ENCODE measurements at regions not wholly inside any gene's neighbourhood (a gene's known extent, or its start where the extent isn't known, plus 50 kb on each side); places are given as distances from the start of the nearest gene placed in this dataset.

DNA sequence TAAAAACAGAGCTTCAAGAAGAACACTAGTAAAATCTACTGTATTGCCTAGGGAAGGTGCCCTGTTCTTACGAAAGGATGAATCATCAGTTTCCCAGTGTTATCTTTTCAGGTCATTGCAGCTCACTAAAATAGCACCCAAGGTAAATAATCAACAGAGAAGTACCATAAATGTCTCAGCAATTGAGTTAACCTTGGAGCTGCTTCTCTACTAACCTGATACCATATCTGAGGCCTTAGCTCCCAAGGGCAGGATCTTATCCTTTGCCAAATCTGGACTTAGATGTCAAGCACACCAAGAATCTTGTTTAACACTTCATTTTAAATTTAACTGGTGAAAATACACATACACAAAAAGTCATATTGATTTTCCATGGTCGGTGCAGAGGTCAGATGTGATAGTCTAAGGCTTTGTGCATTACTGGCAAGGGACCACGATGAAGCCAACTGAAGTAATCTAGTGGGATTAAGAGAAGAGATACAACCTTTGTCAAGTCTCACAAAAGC, 81.5 kb downstream of the EDN1 start:
- H3K4me3 ChIP-seq (ENCODE audit: low read length), result no peak overlapping the region
- DNase-seq (ENCODE audit: low read depth, low spot score), result no peak

DNA sequence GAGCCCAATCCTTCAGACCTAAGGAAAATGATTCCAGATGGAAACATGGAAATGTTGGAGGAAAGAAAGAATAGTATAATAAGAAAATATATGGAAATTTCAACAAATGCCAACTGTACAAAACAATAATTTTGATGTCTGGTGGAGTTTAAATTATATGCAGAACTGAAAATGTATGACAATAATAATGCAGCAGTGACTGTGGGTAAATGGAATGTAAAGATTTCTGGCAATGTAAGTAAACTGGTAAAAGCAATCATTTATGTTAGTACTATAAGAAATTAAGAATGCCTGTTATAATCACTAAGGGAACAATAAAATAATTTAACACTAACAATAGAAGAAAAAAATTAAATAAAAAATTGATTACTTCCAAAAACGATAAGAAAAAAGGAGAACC, 89.0 kb downstream of the EDN1 start:
- no peak for DNase-seq (ENCODE audit: low read depth, low spot score)
- H3K4me3 ChIP-seq (ENCODE audit: low read length), result no peak overlapping the region

GRCh38 chr6:12381587-12381986, 91.4 kb downstream of the EDN1 start:
- DNase-seq (ENCODE audit: low read depth, low spot score), result no peak
- H3K4me3 ChIP-seq (ENCODE audit: low read length), result no peak overlapping the region

GRCh38 chr6:12383448-12383847, 93.3 kb downstream of the EDN1 start:
- H3K4me3 ChIP-seq (ENCODE audit: low read length), result no peak overlapping the region
- no peak for DNase-seq (ENCODE audit: low read depth, low spot score)

- no peak overlapping the region for H3K4me3 ChIP-seq (ENCODE audit: low read length)
- DNase-seq (ENCODE audit: low read depth, low spot score), result no peak
Measured at GRCh38 chr6:12384357-12384912, 94.3 kb downstream of the EDN1 start.

DNA sequence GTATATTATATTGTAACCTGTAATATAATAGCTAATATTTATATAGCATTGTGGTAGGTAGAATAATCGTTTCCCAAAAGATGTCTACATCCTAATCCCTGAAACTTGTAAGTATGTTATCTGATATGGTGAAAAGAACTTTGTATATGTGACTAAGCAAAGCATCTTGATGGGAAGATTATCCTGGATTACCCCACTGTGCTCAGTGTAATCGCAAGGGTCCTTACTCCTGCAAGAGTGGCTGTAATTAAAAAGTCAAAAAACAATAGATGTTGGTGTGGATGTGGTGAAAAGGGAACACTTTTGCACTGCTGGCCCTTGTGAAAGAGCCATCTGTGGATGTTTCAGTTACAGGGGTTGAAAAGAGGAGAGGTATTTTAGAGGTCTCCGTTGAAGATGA, 95.2 kb downstream of the EDN1 start:
- no peak for DNase-seq (ENCODE audit: low read depth, low spot score)
- H3K4me3 ChIP-seq (ENCODE audit: low read length), result no peak overlapping the region

DNA sequence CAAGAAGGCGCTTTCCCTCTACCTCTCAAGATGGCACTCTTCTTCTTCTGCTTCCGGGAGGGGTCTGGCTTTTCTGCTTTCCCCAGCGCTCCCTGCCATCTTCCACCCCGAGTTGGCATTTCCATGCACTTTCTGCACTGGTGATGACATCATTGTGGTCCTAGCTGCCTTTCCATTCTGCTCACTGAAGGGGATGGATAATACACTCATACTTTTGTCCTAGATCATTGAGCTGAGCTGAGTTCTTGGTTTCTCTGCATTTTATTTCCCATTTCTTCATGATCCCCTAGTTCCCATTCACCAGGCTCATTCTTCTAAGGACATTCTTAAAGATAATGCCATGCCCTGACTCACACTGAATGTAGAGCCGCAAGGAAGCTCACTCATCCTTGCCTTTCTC, 96.7 kb downstream of the EDN1 start:
- no peak for DNase-seq (ENCODE audit: low read depth, low spot score)
- H3K4me3 ChIP-seq (ENCODE audit: low read length), result no peak overlapping the region

- no peak for DNase-seq (ENCODE audit: low read depth, low spot score)
- no peak overlapping the region for H3K4me3 ChIP-seq (ENCODE audit: low read length)
Measured at GRCh38 chr6:12391472-12391871, 101.3 kb downstream of the EDN1 start.

DNA sequence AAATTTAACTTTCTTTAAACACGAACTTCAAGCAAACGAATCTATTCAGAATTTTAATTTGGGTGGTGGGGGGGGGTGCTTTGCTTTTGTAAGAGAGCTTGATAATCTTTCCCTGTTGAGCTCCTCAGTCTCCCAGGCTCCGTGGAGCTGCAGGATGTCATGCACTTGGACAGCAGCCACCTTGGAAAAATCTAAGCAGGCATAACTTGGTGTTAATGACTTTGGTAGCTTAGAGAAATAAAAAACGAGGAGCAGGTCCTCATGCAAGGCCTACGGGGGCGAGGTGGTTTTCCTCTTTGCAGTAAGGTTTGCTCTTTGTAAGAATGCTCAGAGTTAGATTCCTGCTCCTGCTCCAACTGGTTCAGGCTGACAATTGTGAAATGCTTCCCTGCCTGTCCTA, 102.3 kb downstream of the EDN1 start:
- no peak overlapping the region for H3K4me3 ChIP-seq (ENCODE audit: low read length)
- DNase-seq (ENCODE audit: low read depth, low spot score), result no peak

- DNase-seq (ENCODE audit: low read depth, low spot score), result no peak
- no peak overlapping the region for H3K4me3 ChIP-seq (ENCODE audit: low read length)
Measured at GRCh38 chr6:12393100-12393499, 102.9 kb downstream of the EDN1 start.

DNA sequence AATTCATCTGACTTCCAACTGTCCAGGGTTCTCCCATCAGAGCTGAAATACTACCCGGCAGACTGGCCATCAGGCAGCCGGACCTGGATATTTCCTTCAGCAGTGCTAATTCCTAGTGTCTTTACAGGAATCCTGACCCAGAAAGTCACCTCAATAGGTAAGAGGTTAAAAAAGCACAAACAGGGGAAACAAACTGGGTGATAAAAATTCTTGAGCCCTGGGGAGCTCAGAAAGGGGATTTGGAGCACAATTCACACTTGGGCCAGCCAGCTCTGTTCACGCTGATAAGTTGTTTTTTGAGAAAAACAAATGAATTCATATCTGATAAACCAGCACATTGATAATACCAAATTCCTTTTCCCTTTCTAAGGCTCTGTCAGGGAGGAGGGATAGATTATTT, 104.0 kb downstream of the EDN1 start:
- H3K4me3 ChIP-seq (ENCODE audit: low read length), result no peak overlapping the region
- DNase-seq (ENCODE audit: low read depth, low spot score), result no peak

GRCh38 chr6:12395898-12396297, 105.7 kb downstream of the EDN1 start:
- no peak overlapping the region for H3K4me3 ChIP-seq (ENCODE audit: low read length)
- no peak for DNase-seq (ENCODE audit: low read depth, low spot score)

- no peak for DNase-seq (ENCODE audit: low read depth, low spot score)
- H3K4me3 ChIP-seq (ENCODE audit: low read length), result no peak overlapping the region
Measured at GRCh38 chr6:12401200-12401599, 111.0 kb downstream of the EDN1 start.

- no peak overlapping the region for H3K4me3 ChIP-seq (ENCODE audit: low read length)
- no peak for DNase-seq (ENCODE audit: low read depth, low spot score)
Measured at GRCh38 chr6:12403201-12403826, 113.2 kb downstream of the EDN1 start.

GRCh38 chr6:12403947-12404647, 113.9 kb downstream of the EDN1 start:
- DNase-seq (ENCODE audit: low read depth, low spot score), result no peak
- no peak overlapping the region for H3K4me3 ChIP-seq (ENCODE audit: low read length)

GRCh38 chr6:12404651-12405050, 114.5 kb downstream of the EDN1 start:
- DNase-seq (ENCODE audit: low read depth, low spot score), result no peak
- H3K4me3 ChIP-seq (ENCODE audit: low read length), result no peak overlapping the region

DNA sequence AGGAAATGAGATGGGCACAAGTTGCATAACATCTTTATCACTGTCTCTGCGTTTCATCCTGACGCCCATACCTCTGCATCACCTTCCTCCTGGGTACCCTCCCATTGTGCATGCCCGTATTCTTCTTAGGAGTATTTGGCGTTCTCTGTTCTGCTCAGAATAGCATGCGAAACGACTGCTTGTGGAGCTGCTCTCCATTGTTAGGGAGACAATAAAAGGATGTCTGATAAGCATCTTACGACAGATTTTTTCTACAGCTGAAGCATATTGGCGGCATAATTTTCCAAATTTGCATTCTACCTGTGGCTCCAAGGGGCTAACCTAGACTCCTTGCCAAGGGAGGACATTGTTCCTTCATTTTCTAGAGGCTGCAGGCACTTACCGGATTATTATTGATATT, 118.6 kb downstream of the EDN1 start:
- H3K4me3 ChIP-seq (ENCODE audit: low read length), result no peak overlapping the region
- DNase-seq (ENCODE audit: low read depth, low spot score), result no peak

- DNase-seq (ENCODE audit: low read depth, low spot score), result no peak
- no peak overlapping the region for H3K4me3 ChIP-seq (ENCODE audit: low read length)
Measured at GRCh38 chr6:12410946-12411345, 120.8 kb downstream of the EDN1 start.

- no peak overlapping the region for H3K4me3 ChIP-seq (ENCODE audit: low read length)
- DNase-seq (ENCODE audit: low read depth, low spot score), result no peak
Measured at GRCh38 chr6:12414096-12414675, 124.0 kb downstream of the EDN1 start.

DNA sequence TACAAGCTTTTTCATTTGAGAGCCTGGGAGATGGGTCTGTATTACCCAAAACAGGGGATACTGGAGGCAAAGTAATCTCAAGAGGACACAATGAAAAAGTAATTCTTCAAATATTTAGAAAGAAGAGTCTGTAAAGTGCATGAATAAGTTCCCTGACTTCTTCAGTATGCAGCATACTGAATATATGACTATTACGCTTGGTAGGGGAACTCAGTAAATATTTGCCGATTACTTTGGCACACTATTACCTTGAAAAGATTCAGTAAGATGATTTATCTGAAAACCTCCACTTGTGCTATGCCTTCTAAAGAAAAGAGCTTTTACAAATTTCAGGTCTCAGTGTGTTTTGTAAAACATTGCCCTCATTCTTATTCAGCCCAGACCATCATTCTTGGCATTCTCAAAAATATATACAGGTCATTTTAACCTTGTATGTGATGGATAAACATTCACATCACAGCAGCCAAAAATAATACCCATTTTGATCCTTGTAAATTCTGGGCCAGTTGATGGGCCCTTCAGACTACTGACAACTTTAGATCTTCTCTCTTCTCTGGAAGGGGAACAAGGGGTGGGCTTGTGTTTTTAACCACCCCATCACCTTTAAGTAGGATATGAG, 125.9 kb downstream of the EDN1 start:
- H3K4me3 ChIP-seq (ENCODE audit: low read length), result no peak overlapping the region
- no peak for DNase-seq (ENCODE audit: low read depth, low spot score)
